Muscle layer of colon (tissue), 2 donors: ENCODE measurements at regions not wholly inside any gene's neighbourhood (a gene's known extent, or its start where the extent isn't known, plus 50 kb on each side); places are given as distances from the start of the nearest gene placed in this dataset.
"Not testable (repeated sequence)": the region's sequence is repeated elsewhere in the genome, so short reads cannot be mapped to it uniquely, and the experiment has no call there.

Experiments used
- H3K27ac ChIP-seq: one replicate; pipeline ENCODE4 v1.7.0; 2013; ENCODE audit warnings: low read depth, mild to moderate bottlenecking, low read length, moderate library complexity
- H3K27me3 ChIP-seq, 2 donors: one replicate each; pipeline ENCODE4 v1.7.0; 2013; ENCODE audit warnings: low read length in 2 of 2, mild to moderate bottlenecking in 2 of 2; ENCODE audit not compliant: insufficient read depth in 2 of 2, control insufficient read depth in 1 of 2
- H3K36me3 ChIP-seq: one replicate; pipeline ENCODE4 v1.7.0; 2013; ENCODE audit warnings: mild to moderate bottlenecking, low read length; ENCODE audit not compliant: insufficient read depth
- H3K4me1 ChIP-seq: one replicate; pipeline ENCODE4 v1.7.0; 2013; ENCODE audit warnings: mild to moderate bottlenecking, low read length; ENCODE audit not compliant: insufficient read depth
- H3K4me3 ChIP-seq, 2 donors: one replicate each; pipeline ENCODE4 v1.7.0; 2013; ENCODE audit warnings: low read length in 2 of 2, low read depth in 1 of 2, mild to moderate bottlenecking in 1 of 2, moderate library complexity in 1 of 2
- H3K9ac ChIP-seq: one replicate; pipeline ENCODE4 v1.7.0; 2013; ENCODE audit warnings: low read length
- H3K9me3 ChIP-seq: one replicate; pipeline ENCODE4 v1.7.0; 2013; ENCODE audit warnings: mild to moderate bottlenecking, low read length
- donor health status: abdominal sarcoma.
- donor health status: Adenocarcinoma of cecum.

DNA sequence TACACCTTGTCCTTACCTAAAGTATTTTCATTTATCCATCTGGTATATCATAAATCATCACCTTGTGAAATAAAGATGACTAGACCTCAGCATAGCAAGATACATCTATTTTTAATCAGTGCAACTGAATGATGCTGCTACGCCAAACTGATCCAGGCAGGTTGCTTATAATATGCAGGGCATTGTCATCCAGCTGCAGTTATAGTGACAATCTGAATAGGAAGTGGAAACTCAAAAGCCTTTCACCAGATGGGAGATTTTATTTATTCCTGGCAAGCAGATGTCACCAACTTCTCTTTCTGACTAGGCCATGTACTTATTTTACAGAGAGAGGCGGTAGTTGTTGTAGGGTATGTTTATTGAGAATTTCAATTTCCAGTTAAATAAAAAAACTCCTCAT lies 747.3 kb downstream of the ADCYAP1 start:
- no peaks in the 10 kb centered on the region for H3K27me3 ChIP-seq
- no peaks in the 10 kb centered on the region for H3K4me1 ChIP-seq

DNA sequence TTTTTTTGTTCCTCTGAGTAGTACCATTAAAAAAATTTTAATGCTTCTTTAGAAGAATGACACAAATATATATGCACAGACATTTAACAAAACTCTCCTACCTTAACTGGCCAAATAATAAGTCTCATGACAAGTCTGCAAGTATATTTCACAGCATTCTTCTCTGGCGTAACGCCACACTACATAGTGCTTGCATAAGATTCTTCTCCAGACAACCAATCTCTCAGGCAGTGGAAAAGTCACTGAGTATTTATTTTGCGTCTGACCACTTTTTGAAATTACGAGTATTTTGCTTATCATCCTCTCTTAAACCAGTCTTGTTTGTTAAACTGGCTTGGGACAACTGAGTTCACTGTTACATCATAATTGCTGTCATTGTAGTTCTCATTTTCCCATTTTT lies 749.2 kb downstream of the ADCYAP1 start:
- Histone ChIP-seq H3K9ac (no peak overlapping the region), H3K4me1 (no peaks in the 10 kb centered on the region), H3K4me3 (no peak overlapping the region), H3K27ac (no peak overlapping the region), H3K36me3 (no peaks in the 10 kb centered on the region), H3K9me3 (no peaks in the 10 kb centered on the region), H3K27me3 (no peaks in the 10 kb centered on the region)

More for the DNA sequence above, 747.3 kb downstream of the ADCYAP1 start:
- no peak overlapping the region for H3K4me3 ChIP-seq
- no peak overlapping the region for H3K9ac ChIP-seq
- no peaks in the 10 kb centered on the region for H3K9me3 ChIP-seq
- no peak overlapping the region for H3K27ac ChIP-seq
- H3K36me3 ChIP-seq: no peaks in the 10 kb centered on the region

DNA sequence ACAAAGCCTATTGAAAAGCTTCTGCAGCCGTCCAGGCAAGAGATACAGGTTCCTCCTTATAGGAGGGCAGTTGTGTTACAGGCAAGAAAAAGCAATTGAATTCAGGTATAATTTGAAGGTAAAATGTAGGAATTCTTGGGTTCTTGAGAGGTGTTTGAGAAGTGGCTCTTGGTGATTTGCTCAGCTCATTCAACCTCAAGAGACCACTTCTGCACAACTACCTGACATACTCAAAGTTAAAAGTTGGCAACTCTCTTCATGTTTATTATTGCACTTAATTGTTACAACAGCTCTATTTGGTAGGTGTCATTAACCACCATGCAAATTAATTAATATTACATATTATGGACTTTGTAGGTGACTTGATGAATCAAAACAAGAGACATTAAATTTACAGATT lies 753.2 kb downstream of the ADCYAP1 start:
- Histone ChIP-seq H3K27ac (no peak overlapping the region), H3K4me3 (no peak overlapping the region), H3K27me3 (no peaks in the 10 kb centered on the region), H3K9ac (no peak overlapping the region), H3K4me1 (no peaks in the 10 kb centered on the region), H3K36me3 (no peaks in the 10 kb centered on the region), H3K9me3 (no peaks in the 10 kb centered on the region)

DNA sequence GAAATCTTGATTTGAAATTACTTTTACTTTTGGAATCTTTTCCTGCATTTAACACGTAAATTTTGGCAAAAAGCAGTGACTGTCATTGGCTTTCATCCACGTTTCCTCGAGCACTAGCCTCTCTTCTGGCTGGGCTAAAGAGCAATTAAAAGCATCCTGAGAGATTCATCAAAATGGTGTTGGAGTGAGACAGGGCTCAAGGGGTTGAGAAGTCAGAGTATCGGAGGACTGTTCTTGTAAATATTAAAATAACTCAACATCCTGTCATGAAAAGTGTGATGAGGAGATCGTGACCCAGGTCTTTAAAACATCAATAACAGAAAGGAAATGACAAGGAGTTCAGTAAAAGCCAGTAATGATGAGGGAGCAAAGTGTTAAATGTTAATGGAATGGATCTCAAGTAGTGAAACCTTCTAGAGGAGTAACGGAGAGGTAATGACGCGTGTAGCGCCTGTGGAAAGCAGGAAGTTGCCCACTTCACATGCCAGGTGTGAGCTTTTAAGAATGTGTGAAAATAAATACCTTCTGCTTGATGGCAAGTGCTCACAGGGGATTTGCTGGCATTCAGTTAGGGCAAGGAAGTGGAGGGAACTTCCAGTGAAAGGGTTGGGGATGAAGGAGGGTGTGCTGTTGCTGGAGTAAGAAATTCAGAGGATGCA lies 754.4 kb downstream of the ADCYAP1 start:
- H3K4me1 ChIP-seq: no peaks in the 10 kb centered on the region
- H3K27me3 ChIP-seq: no peaks in the 10 kb centered on the region
- no peaks in the 10 kb centered on the region for H3K36me3 ChIP-seq
- no peak overlapping the region for H3K4me3 ChIP-seq
- H3K27ac ChIP-seq: no peak overlapping the region
- no peak overlapping the region for H3K9ac ChIP-seq
- no peaks in the 10 kb centered on the region for H3K9me3 ChIP-seq

DNA sequence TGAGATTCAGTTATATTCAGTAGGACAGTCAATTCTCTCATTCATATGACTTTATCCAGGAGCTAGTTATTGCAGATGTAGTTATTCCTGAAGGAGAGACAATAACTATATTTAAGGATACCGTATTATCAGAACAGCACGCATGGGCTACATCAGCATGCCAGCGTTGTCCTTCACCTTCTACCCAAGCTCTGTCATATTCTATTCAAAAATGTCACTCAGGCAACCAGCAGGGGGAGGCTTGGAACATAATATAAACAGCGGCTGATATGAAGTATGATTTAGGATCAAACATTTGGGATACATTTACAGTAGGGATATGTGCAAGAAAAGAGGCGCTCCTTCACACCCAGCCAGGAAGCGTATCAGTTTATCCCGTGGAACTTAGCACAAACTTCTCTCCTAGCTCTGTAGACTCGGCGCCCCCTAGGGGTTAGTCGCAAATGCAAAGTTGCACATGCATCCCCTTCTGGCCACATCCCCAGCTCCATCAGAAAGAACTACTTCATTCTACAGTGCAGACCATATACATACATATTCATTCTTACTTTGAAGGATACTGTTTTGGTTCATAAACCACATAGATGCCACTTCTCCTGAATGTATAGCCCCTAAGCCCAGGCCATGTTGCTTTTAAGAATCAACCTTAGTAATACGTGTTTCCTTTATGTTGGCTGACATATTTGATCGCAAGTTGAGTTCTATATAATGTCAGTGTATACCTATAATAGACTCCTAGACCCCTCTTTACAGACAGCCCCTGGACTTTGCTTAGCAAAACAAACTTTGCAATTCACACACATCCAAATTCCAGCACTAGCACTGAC lies 759.4 kb downstream of the ADCYAP1 start:
- no peak overlapping the region for H3K4me3 ChIP-seq
- no peaks in the 10 kb centered on the region for H3K4me1 ChIP-seq
- no peaks in the 10 kb centered on the region for H3K9me3 ChIP-seq
- H3K27ac ChIP-seq: no peak overlapping the region
- H3K36me3 ChIP-seq: no peaks in the 10 kb centered on the region
- H3K27me3 ChIP-seq: no peaks in the 10 kb centered on the region
- no peak overlapping the region for H3K9ac ChIP-seq

DNA sequence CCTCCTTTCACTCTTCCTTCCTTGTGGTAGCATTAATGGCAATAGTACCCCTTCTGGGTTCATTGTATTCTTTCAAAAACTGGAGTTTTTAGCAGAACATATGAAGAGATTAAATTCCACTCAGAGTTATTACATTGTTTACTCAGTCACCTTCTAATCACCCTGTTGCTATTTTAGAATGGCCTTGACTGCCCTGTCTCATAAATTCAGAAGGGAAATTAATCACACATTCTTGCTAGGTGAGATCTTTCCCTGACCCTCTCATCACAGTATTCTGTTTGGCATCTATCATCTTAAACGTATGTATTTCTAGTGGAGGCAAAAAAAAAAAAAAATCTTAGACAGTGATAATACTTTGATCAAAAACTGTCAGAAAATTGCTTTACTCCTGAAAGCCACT lies 760.4 kb downstream of the ADCYAP1 start:
- Histone ChIP-seq H3K27me3 (no peaks in the 10 kb centered on the region), H3K4me3 (no peak overlapping the region), H3K9me3 (no peaks in the 10 kb centered on the region), H3K36me3 (no peaks in the 10 kb centered on the region), H3K4me1 (no peaks in the 10 kb centered on the region), H3K9ac (no peak overlapping the region), H3K27ac (no peak overlapping the region)

DNA sequence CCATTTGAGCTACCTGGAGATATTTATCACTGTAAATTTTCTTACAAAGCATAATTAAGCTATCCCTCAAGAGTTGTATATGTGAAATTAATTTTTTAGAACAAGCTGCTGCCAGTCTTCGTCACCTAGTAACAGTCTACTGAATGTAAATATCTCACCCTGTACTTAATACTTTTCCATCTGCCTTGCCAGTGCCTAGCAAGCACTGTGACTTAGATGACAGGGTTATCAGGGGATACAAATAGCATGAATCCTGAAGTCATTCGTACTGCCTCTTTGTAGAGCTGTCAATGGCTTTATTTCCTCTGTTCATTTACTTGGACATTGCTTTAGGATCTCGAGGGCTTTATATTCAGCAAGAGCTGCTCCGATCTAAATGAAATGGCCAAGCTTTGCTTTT lies 763.6 kb downstream of the ADCYAP1 start:
- Histone ChIP-seq H3K4me1 (no peaks in the 10 kb centered on the region), H3K9ac (no peak overlapping the region), H3K4me3 (no peak overlapping the region), H3K9me3 (no peaks in the 10 kb centered on the region), H3K27ac (no peak overlapping the region), H3K36me3 (no peaks in the 10 kb centered on the region), H3K27me3 (no peaks in the 10 kb centered on the region)

DNA sequence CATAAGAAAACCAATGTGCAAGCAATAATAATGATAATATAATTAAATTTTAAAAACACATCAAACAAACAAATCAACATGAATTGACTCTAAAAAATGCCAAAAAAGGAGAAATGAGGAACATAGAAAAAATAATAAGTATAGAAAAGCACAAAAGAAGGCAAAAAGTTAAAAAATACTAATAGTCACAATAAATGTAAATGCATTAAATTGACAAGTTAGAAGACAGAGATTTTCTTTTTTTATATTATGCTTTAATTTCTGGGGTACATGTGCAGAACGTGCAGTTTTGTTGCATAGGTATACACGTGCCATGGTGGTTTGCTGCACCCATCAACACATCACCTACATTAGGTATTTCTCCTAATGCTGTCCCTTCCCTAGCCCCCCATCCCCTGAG lies 767.0 kb downstream of the ADCYAP1 start:
- not testable (repeated sequence) for H3K27ac ChIP-seq, H3K36me3 ChIP-seq, H3K9me3 ChIP-seq, H3K9ac ChIP-seq, H3K4me3 ChIP-seq, H3K27me3 ChIP-seq, H3K4me1 ChIP-seq

DNA sequence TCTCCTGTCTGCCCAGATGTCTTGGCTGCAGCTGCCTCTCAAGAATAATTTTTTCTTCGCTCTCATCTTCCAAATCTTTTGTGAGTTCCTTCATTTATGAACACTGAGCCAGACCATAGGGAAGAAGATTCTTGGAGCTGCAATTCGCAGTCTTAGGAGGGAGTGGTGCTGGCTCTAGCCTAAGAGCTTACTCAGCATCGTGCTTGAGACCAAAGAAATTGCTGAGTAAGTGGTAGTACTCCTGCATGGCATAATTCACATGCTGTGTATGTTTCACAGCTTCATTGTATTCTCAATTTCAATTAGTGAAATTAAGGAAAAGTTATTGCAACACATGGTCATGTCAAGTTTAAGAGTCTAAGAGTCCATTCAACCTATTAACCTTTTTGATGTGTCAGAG lies 771.7 kb downstream of the ADCYAP1 start:
- Histone ChIP-seq H3K4me1 (no peaks in the 10 kb centered on the region), H3K9me3 (no peaks in the 10 kb centered on the region)

DNA sequence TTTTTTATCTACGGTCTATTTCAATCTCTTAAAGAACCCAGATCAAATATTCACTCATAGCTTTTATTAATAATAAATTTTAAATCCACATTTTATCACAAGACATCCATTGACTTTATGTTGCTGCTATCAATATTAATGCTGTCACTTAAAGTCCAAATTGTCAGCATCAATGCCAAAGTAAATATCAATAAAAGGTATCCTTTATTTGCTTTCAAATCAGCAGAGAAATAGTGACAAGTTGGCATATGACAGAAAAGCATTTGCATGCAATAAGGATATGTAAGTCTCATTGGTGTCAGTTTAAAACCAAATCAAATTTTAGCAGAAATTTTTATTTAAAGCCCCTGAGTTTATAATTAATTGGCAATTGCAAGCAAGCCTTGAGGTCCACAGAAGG lies 775.4 kb downstream of the ADCYAP1 start:
- Histone ChIP-seq H3K36me3 (no peaks in the 10 kb centered on the region), H3K27ac (no peak overlapping the region), H3K9ac (no peak overlapping the region), H3K27me3 (no peaks in the 10 kb centered on the region), H3K4me1 (no peaks in the 10 kb centered on the region), H3K9me3 (no peaks in the 10 kb centered on the region), H3K4me3 (no peak overlapping the region)

More for the DNA sequence above, 771.7 kb downstream of the ADCYAP1 start:
- no peaks in the 10 kb centered on the region for H3K36me3 ChIP-seq
- H3K9ac ChIP-seq: no peak overlapping the region
- H3K4me3 ChIP-seq: no peak overlapping the region
- H3K27me3 ChIP-seq: no peaks in the 10 kb centered on the region
- no peak overlapping the region for H3K27ac ChIP-seq

DNA sequence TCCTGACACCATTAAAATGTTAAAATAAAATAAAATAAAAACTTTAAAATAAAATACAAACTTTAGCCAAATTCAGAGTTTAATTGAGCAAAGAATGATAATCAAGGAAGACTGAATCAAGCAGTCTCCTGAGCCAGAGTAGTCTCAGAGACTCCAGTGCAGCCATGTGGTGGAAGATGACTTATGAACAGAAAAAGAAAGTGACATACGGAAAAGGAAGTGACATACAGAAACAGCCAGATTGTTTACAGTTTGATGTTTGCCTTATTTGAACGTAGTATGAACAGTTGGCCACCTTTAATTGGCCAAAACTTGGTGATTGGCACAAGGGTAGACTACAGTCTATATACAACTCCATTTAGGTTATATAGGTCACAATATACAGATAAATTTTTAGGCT lies 787.2 kb downstream of the ADCYAP1 start:
- Histone ChIP-seq H3K4me3 (no peak overlapping the region), H3K27ac (no peak overlapping the region), H3K9me3 (no peaks in the 10 kb centered on the region), H3K4me1 (no peaks in the 10 kb centered on the region), H3K27me3 (no peaks in the 10 kb centered on the region), H3K36me3 (no peaks in the 10 kb centered on the region), H3K9ac (no peak overlapping the region)

DNA sequence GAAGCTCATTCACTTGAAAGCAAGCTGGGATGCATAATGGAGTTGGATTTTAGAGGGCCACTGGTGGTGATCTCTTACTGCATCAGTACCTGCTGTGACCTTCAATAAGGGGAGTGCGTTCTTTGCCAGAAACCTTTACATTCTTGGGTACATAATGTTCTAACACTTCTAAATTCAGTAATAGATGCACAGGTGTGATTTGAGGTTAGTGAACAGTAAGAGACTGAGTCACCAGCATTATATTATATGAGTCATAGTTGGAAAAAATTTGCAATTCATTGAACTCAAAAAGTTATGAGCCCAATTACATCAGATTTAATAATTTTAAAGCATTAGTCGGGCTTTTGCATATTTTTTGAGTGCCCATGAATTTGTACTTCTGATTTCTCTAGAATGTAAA lies 803.3 kb downstream of the ADCYAP1 start:
- Histone ChIP-seq H3K9me3 (no peaks in the 10 kb centered on the region), H3K27me3 (no peaks in the 10 kb centered on the region), H3K27ac (no peak overlapping the region), H3K9ac (no peak overlapping the region), H3K4me1 (no peaks in the 10 kb centered on the region), H3K36me3 (no peaks in the 10 kb centered on the region), H3K4me3 (no peak overlapping the region)
